ENCODE measurements at regions not wholly inside any gene's neighbourhood (a gene's known extent, or its start where the extent isn't known, plus 50 kb on each side); places are given as distances from the start of the nearest gene placed in this dataset.

- TF ChIP-seq EZH2 (optimal IDR thresholded peaks at IDR 0.05; ENCODE audit: low read depth, low read length), result no peak
- no peak for TF ChIP-seq CTCF (IDR thresholded peaks at IDR 0.05; ENCODE audit: low read length)
- no peak for TF ChIP-seq EZH2phosphoT487 (IDR thresholded peaks at IDR 0.05; ENCODE audit: low read length)
Observed at GRCh38 chr1:87474098-87474497, 145.4 kb downstream of the LMO4 start.
